WI38 (cell line): ENCODE measurements at regions not wholly inside any gene's neighbourhood (a gene's known extent, or its start where the extent isn't known, plus 50 kb on each side); places are given as distances from the start of the nearest gene placed in this dataset.

Source experiments
- H3K4me3 ChIP-seq: 2 replicates; pipeline ENCODE4 v1.5.1; 2011; ENCODE audit warnings: low read depth, mild to moderate bottlenecking, control low read depth, low read length
- CTCF ChIP-seq: IDR thresholded peaks from 2 replicates; pipeline ENCODE4 v1.5.1; 2012; ENCODE audit warnings: low read depth, mild to moderate bottlenecking, control low read depth, low read length

GRCh38 chr7:18288322-18289037, 207.1 kb upstream of the HDAC9 start:
- TF ChIP-seq CTCF = no peak
- H3K4me3 ChIP-seq = no peak overlapping the region

- no peak overlapping the region for H3K4me3 ChIP-seq
- TF ChIP-seq CTCF = no peak
Observed at GRCh38 chr7:18289788-18290187, 205.8 kb upstream of the HDAC9 start.

GRCh38 chr7:18290223-18290622, 205.3 kb upstream of the HDAC9 start:
- no peak overlapping the region for H3K4me3 ChIP-seq
- no peak for TF ChIP-seq CTCF

- H3K4me3 ChIP-seq = no peak overlapping the region
- no peak for TF ChIP-seq CTCF
Observed at GRCh38 chr7:18290865-18291264, 204.7 kb upstream of the HDAC9 start.

- H3K4me3 ChIP-seq = no peak overlapping the region
- no peak for TF ChIP-seq CTCF
Observed at GRCh38 chr7:18292584-18292983, 203.0 kb upstream of the HDAC9 start.

- H3K4me3 ChIP-seq = no peak overlapping the region
- no peak for TF ChIP-seq CTCF
Observed at GRCh38 chr7:18293759-18294158, 201.8 kb upstream of the HDAC9 start.

GRCh38 chr7:18294411-18294810, 201.1 kb upstream of the HDAC9 start:
- TF ChIP-seq CTCF = no peak
- H3K4me3 ChIP-seq = no peak overlapping the region
